Neural cell (in vitro differentiated cells): ENCODE measurements at regions not wholly inside any gene's neighbourhood (a gene's known extent, or its start where the extent isn't known, plus 50 kb on each side); places are given as distances from the start of the nearest gene placed in this dataset.

Experiments used
- H2AFZ ChIP-seq: fragments of 200-600, 300-800 bp; sonication (generic), shearing (Covaris generic); 2 replicates; pipeline ENCODE4 v1.6.0; 2014; ENCODE audit warnings: low read depth, mild to moderate bottlenecking, antibody characterized with exemption, low read length, moderate library complexity
- H3F3A ChIP-seq: fragments of 200-600 bp; shearing (Covaris generic); 2 replicates; pipeline ENCODE4 v1.6.1; 2016; ENCODE audit warnings: mild to moderate bottlenecking, moderate library complexity, mixed read lengths, antibody characterized with exemption, low read length; ENCODE audit not compliant: insufficient read depth, poor library complexity, severe bottlenecking
- H3K27ac ChIP-seq: fragments of 200-600, 300-800 bp; sonication (generic), shearing (Covaris generic); 2 replicates; pipeline ENCODE4 v1.5.1; 2014; ENCODE audit warnings: mild to moderate bottlenecking, low read length, moderate library complexity
- H3K27me3 ChIP-seq: fragments of 300-800, 200-600 bp; sonication (generic), shearing (Covaris generic); 2 replicates; pipeline ENCODE4 v1.6.0; 2014; ENCODE audit warnings: mild to moderate bottlenecking, low read depth, low read length, moderate library complexity; ENCODE audit not compliant: insufficient read depth
- H3K36me3 ChIP-seq: fragments of 300-800, 200-600 bp; sonication (generic), shearing (Covaris generic); 2 replicates; pipeline ENCODE4 v1.5.1; 2014; ENCODE audit warnings: mild to moderate bottlenecking, antibody characterized with exemption, low read length, moderate library complexity; ENCODE audit not compliant: insufficient read depth
- H3K4me2 ChIP-seq: fragments of 300-800, 200-600 bp; sonication (generic), shearing (Covaris generic); 2 replicates; pipeline ENCODE4 v1.6.0; 2014; ENCODE audit warnings: mild to moderate bottlenecking, low read length
- H3K4me3 ChIP-seq: fragments of 300-800, 200-600 bp; sonication (generic), shearing (Covaris generic); 2 replicates; pipeline ENCODE4 v1.5.1; 2014; ENCODE audit warnings: mild to moderate bottlenecking, low read length, moderate library complexity
- H3K79me2 ChIP-seq: fragments of 200-600 bp; shearing (Covaris generic); replicated peaks from 2 replicates; pipeline ENCODE4 v1.6.0; 2014; ENCODE audit warnings: mild to moderate bottlenecking, low read length, moderate library complexity; ENCODE audit not compliant: insufficient read depth
- H3K9ac ChIP-seq: fragments of 300-800, 200-600 bp; sonication (generic), shearing (Covaris generic); 2 replicates; pipeline ENCODE4 v1.6.1; 2016; ENCODE audit warnings: mild to moderate bottlenecking, low read length, mixed read lengths
- H3K9me2 ChIP-seq: fragments of 200-600 bp; shearing (Covaris generic); 2 replicates; pipeline ENCODE4 v1.6.1; 2016; ENCODE audit warnings: mild to moderate bottlenecking, low read length, mixed read lengths; ENCODE audit not compliant: insufficient read depth
- H3K9me3 ChIP-seq: fragments of 200-600, 300-800 bp; sonication (generic), shearing (Covaris generic); 2 replicates; pipeline ENCODE4 v1.6.1; 2016; ENCODE audit warnings: mild to moderate bottlenecking, mixed run types, low read length, moderate library complexity, mixed read lengths
- H4K20me1 ChIP-seq: fragments of 200-600 bp; shearing (Covaris generic); 2 replicates; pipeline ENCODE4 v1.6.1; 2016; ENCODE audit warnings: mild to moderate bottlenecking, mixed run types; ENCODE audit not compliant: insufficient read depth
- CTCF ChIP-seq: fragments of 450-650 bp; IDR thresholded peaks from 2 replicates; pipeline ENCODE4 v1.5.1; 2014; ENCODE audit warnings: antibody characterized with exemption, mild to moderate bottlenecking, moderate library complexity; ENCODE audit not compliant: poor library complexity, severe bottlenecking
- EP300 ChIP-seq: fragments of 450-650 bp; conservative IDR thresholded peaks from 2 replicates; pipeline ENCODE4 v1.6.1; 2014; ENCODE audit warnings: antibody characterized with exemption, mild to moderate bottlenecking, moderate library complexity; ENCODE audit not compliant: poor library complexity, severe bottlenecking
- EZH2 ChIP-seq: fragments of 200-600, 300-800 bp; shearing (Covaris generic), sonication (generic); IDR thresholded peaks from 2 replicates; pipeline ENCODE4 v1.6.1; 2014; ENCODE audit warnings: antibody characterized with exemption, low read length, borderline replicate concordance, mild to moderate bottlenecking; ENCODE audit not compliant: insufficient read depth, poor library complexity, severe bottlenecking
- MXI1 ChIP-seq: fragments of 450-650 bp; conservative IDR thresholded peaks from 2 replicates; pipeline ENCODE4 v1.6.1; 2014; ENCODE audit warnings: antibody characterized with exemption, mild to moderate bottlenecking; ENCODE audit not compliant: poor library complexity, severe bottlenecking
- POLR2AphosphoS5 ChIP-seq: IDR thresholded peaks from 2 replicates; pipeline ENCODE4 v1.6.1; 2012
- RAD21 ChIP-seq: fragments of 450-650 bp; conservative IDR thresholded peaks from 2 replicates; pipeline ENCODE4 v1.6.1; 2014; ENCODE audit warnings: antibody characterized with exemption, mild to moderate bottlenecking, moderate library complexity
- REST ChIP-seq: IDR thresholded peaks from 2 replicates; pipeline ENCODE4 v1.6.1; 2012; ENCODE audit warnings: borderline replicate concordance
- SMC3 ChIP-seq: fragments of 450-650 bp; conservative IDR thresholded peaks from 2 replicates; pipeline ENCODE4 v1.6.1; 2014; ENCODE audit warnings: antibody characterized with exemption, mild to moderate bottlenecking, moderate library complexity; ENCODE audit not compliant: poor library complexity
- TAF1 ChIP-seq: IDR thresholded peaks from 2 replicates; pipeline ENCODE4 v1.6.1; 2012; ENCODE audit warnings: low read depth

DNA sequence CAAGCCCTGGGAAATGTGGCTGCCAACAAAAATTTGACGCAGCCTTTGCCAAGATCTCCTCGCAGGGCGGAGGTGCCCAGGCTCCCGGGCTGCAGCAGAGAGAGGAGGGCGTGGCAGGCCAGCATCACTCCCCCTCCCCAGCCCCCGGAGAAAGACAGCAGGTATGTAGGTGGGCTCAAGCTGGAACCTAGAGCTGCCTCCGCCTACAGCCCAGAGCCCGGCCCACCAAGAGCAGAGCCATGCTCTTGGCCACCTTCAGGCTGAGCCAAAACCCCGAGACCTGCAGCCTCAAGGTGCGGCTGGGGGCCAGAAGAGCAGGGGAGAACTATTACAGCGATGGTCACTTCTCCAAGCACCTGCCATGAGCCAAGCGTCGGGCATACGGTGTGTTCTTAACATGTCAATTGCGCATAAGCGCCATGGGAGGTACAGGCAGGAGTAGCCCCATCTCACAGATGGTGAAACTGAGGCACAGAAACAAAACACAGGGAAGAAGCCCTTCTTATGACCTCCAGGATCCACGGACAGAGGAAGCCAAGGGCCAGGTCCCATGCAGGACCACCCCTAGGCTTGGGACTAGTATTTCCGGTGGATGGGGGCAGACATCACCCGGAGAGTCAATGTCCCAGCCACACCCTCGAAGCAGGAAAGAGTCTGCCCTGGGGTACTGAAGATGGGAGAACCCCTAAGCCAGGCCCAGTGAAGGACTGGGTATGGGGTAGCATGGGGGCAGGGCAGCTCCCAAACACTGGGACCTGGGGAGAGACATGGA is 109.0 kb downstream of the NCOR2 start:
- TF ChIP-seq EZH2 (no peak), SMC3 (no peak), RAD21 (no peak)
- Histone ChIP-seq H3K9me2 (no peaks in the 10 kb centered on the region), H3K79me2 (no peaks in the 10 kb centered on the region), H3F3A (no peaks in the 10 kb centered on the region), H3K4me2 (no peak overlapping the region), H3K4me3 (no peak overlapping the region), H4K20me1 (no peaks in the 10 kb centered on the region), H3K9me3 (no peaks in the 10 kb centered on the region), H3K27ac (no peak overlapping the region), H2AFZ (no peak overlapping the region), H3K36me3 (no peaks in the 10 kb centered on the region), H3K27me3 (no peaks in the 10 kb centered on the region), H3K9ac (no peak overlapping the region)

- H3K27ac ChIP-seq: no peak overlapping the region
- H3K36me3 ChIP-seq: no peaks in the 10 kb centered on the region
- H3K9ac ChIP-seq: no peak overlapping the region
- no peak for TF ChIP-seq EP300
- TF ChIP-seq CTCF: no peak
- no peak for TF ChIP-seq SMC3
- no peak for TF ChIP-seq RAD21
- no peak for TF ChIP-seq REST
- no peak for TF ChIP-seq EZH2
- no peak for TF ChIP-seq MXI1
- no peak for TF ChIP-seq POLR2AphosphoS5
- TF ChIP-seq TAF1: no peak
- no peaks in the 10 kb centered on the region for H3K79me2 ChIP-seq
- H2AFZ ChIP-seq: no peak overlapping the region
- no peaks in the 10 kb centered on the region for H3K9me3 ChIP-seq
- H3K27me3 ChIP-seq: no peaks in the 10 kb centered on the region
- no peaks in the 10 kb centered on the region for H4K20me1 ChIP-seq
- H3K4me3 ChIP-seq: no peak overlapping the region
- H3K9me2 ChIP-seq: no peaks in the 10 kb centered on the region
- no peaks in the 10 kb centered on the region for H3F3A ChIP-seq
- H3K4me2 ChIP-seq: no peak overlapping the region
Measured at GRCh38 chr12:124457287-124458219, 109.9 kb downstream of the NCOR2 start.
